ENCODE measurements at regions not wholly inside any gene's neighbourhood (a gene's known extent, or its start where the extent isn't known, plus 50 kb on each side); places are given as distances from the start of the nearest gene placed in this dataset.

- no peaks in the 10 kb centered on the region for H3K27me3 ChIP-seq (ENCODE audit: control insufficient read depth in 3 of 3, insufficient read depth in 3 of 3, low read length in 2 of 3)
- H3K4me1 ChIP-seq (ENCODE audit: control insufficient read depth in 5 of 5, insufficient read depth in 5 of 5, low read length in 5 of 5) = no peaks in the 10 kb centered on the region
- H3K4me3 ChIP-seq = no peak overlapping the region
- H3K27ac ChIP-seq (ENCODE audit: low read depth in 1 of 2, low read length in 1 of 2) = no peak overlapping the region
- DNase-seq = peak in 2 of 3 donors; percentile 58 to 76
- no peaks in the 10 kb centered on the region for H3K36me3 ChIP-seq (ENCODE audit: control insufficient read depth in 4 of 4, insufficient read depth in 4 of 4, low read length in 4 of 4)
- no peak for ATAC-seq (ENCODE audit: insufficient read depth, low FRiP score)
- no peaks in the 10 kb centered on the region for H3K9me3 ChIP-seq (ENCODE audit: control insufficient read depth in 4 of 4, insufficient read depth in 3 of 4, low read length in 3 of 4)
- TF ChIP-seq CTCF (IDR thresholded peaks at IDR 0.05; ENCODE audit: control extremely low read depth, extremely low read depth) = no peak
- no peak overlapping the region for H3K9ac ChIP-seq (ENCODE audit: insufficient read depth in 1 of 2, low read length in 2 of 2)
These were observed 703.4 kb downstream of the EPHA7 start for GRCh38 chr6:92715991-92716390.

- TF ChIP-seq CTCF (IDR thresholded peaks at IDR 0.05; ENCODE audit: control extremely low read depth, extremely low read depth) = no peak
- ATAC-seq (ENCODE audit: insufficient read depth, low FRiP score) (no peak), DNase-seq (peak in 2 of 3 donors; percentile 55 to 71)
- no peaks in the 10 kb centered on the region for H3K36me3 ChIP-seq (ENCODE audit: control insufficient read depth in 4 of 4, insufficient read depth in 4 of 4, low read length in 4 of 4)
- H3K4me3 ChIP-seq = no peak overlapping the region
- no peak overlapping the region for H3K9ac ChIP-seq (ENCODE audit: insufficient read depth in 1 of 2, low read length in 2 of 2)
- H3K9me3 ChIP-seq (ENCODE audit: control insufficient read depth in 4 of 4, insufficient read depth in 3 of 4, low read length in 3 of 4) = no peaks in the 10 kb centered on the region
- H3K27ac ChIP-seq (ENCODE audit: low read depth in 1 of 2, low read length in 1 of 2) = no peak overlapping the region
- no peaks in the 10 kb centered on the region for H3K4me1 ChIP-seq (ENCODE audit: control insufficient read depth in 5 of 5, insufficient read depth in 5 of 5, low read length in 5 of 5)
- H3K27me3 ChIP-seq (ENCODE audit: control insufficient read depth in 3 of 3, insufficient read depth in 3 of 3, low read length in 2 of 3) = no peaks in the 10 kb centered on the region
These were observed 705.0 kb downstream of the EPHA7 start for GRCh38 chr6:92714346-92714745.

DNA sequence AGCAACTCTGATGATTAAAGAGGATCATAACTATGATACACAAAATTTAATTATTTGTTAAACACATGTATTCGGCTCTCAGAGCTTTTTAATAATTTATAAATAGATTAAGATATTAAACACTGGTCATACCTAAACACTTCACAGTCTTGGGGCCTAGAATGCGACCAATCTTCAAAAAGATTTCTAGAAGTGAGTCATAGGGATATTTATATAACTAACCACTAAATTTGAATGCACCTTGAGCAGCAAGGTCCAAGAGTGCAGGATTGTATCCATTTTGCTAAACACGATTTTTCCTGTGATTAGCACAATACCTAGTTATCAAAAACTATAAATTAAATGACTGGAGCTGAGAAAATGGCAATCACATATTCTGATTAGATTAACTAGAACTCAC, 709.3 kb downstream of the EPHA7 start:
- H3K27ac ChIP-seq (ENCODE audit: low read depth in 1 of 2, low read length in 1 of 2) = no peak overlapping the region
- H3K4me1 ChIP-seq (ENCODE audit: control insufficient read depth in 5 of 5, insufficient read depth in 5 of 5, low read length in 5 of 5) = no peaks in the 10 kb centered on the region
- no peaks in the 10 kb centered on the region for H3K36me3 ChIP-seq (ENCODE audit: control insufficient read depth in 4 of 4, insufficient read depth in 4 of 4, low read length in 4 of 4)
- WGBS, 2 donors = 60 to 62% methylated on average over 3 of the region's 3 CpGs
- DNase-seq = no peak
- H3K27me3 ChIP-seq (ENCODE audit: control insufficient read depth in 3 of 3, insufficient read depth in 3 of 3, low read length in 2 of 3) = no peaks in the 10 kb centered on the region
- H3K9ac ChIP-seq (ENCODE audit: insufficient read depth in 1 of 2, low read length in 2 of 2) = no peak overlapping the region
- no peak for TF ChIP-seq CTCF (IDR thresholded peaks at IDR 0.05; ENCODE audit: control extremely low read depth, extremely low read depth)
- ATAC-seq (ENCODE audit: insufficient read depth, low FRiP score) = no peak
- no peak overlapping the region for H3K4me3 ChIP-seq
- H3K9me3 ChIP-seq (ENCODE audit: control insufficient read depth in 4 of 4, insufficient read depth in 3 of 4, low read length in 3 of 4) = no peaks in the 10 kb centered on the region

GRCh38 chr6:92708945-92709344, 710.4 kb downstream of the EPHA7 start:
- Histone ChIP-seq H3K9ac (ENCODE audit: insufficient read depth in 1 of 2, low read length in 2 of 2) (no peak overlapping the region), H3K4me3 (no peak overlapping the region), H3K27me3 (ENCODE audit: control insufficient read depth in 3 of 3, insufficient read depth in 3 of 3, low read length in 2 of 3) (no peaks in the 10 kb centered on the region), H3K9me3 (ENCODE audit: control insufficient read depth in 4 of 4, insufficient read depth in 3 of 4, low read length in 3 of 4) (no peaks in the 10 kb centered on the region), H3K27ac (ENCODE audit: low read depth in 1 of 2, low read length in 1 of 2) (no peak overlapping the region), H3K36me3 (ENCODE audit: control insufficient read depth in 4 of 4, insufficient read depth in 4 of 4, low read length in 4 of 4) (no peaks in the 10 kb centered on the region), H3K4me1 (ENCODE audit: control insufficient read depth in 5 of 5, insufficient read depth in 5 of 5, low read length in 5 of 5) (no peaks in the 10 kb centered on the region)
- WGBS, 2 donors = 66 to 71% methylated on average over 1 of the region's 1 CpG
- ATAC-seq (ENCODE audit: insufficient read depth, low FRiP score) (no peak), DNase-seq (no peak)
- no peak for TF ChIP-seq CTCF (IDR thresholded peaks at IDR 0.05; ENCODE audit: control extremely low read depth, extremely low read depth)

Measured in lung (tissue), 11 donors.